HepG2 (cell line): ENCODE measurements at regions not wholly inside any gene's neighbourhood (a gene's known extent, or its start where the extent isn't known, plus 50 kb on each side); places are given as distances from the start of the nearest gene placed in this dataset.

ENCODE experiments used
- ATAC-seq: fragments of 200-7000 bp; cut with Tn5 transposase; 3 replicates; pipeline ENCODE4 v1.9.1; 2020; ENCODE audit warnings: mild to moderate bottlenecking, moderate library complexity
- BruUV-seq: library from RNA; stranded (reverse); fragments of 400-500 nt; replicated peaks from 2 replicates; lab custom pipeline; 2021; lab: Mats Ljungman, UMichigan
- CTCF ChIA-PET: fragments of 300-600 bp; formaldehyde crosslinking; extraction: SDS; loops from one replicate; lab custom pipeline; 2021; ENCODE audit warnings: low total read pairs, inconsistent platforms, low intra/inter-chr PET ratio; lab: Yijun Ruan, JAX
- POLR2A ChIA-PET: fragments of 350-600 bp; sonication (Branson Sonifier 250); formaldehyde crosslinking; loops from one replicate; lab custom pipeline; 2020; ENCODE audit warnings: antibody characterized with exemption, inconsistent platforms; lab: Yijun Ruan, JAX
- DNase-seq: peaks from one replicate; pipeline ENCODE4 v3.0.0-alpha.2; 2015; ENCODE audit warnings: low spot score
- FAIRE-seq: peaks from 3 replicates; lab custom pipeline; 2011; peaks lifted over from hg19 to GRCh38; lab: Jason Lieb, UNC
- H2AFZ ChIP-seq: one replicate; pipeline ENCODE4 v1.6.1; 2011; ENCODE audit warnings: low read length, inconsistent platforms
- H3K27ac ChIP-seq: fragments of 300-600 bp; 3 replicates; pipeline ENCODE4 v1.8.0; 2011; ENCODE audit warnings: mixed run types, mild to moderate bottlenecking, mixed read lengths, low read length, inconsistent platforms; ENCODE audit not compliant: insufficient read depth; ENCODE audit errors: extremely low read length
- H3K27me3 ChIP-seq, 2 experiments: fragments of 200-600 bp in 1 of 2; 2 replicates in 1 of 2; 3 replicates in 1 of 2; pipeline versions ENCODE4 v1.6.0 to v1.8.0; 2011; ENCODE audit warnings: low read length in 2 of 2, mild to moderate bottlenecking in 2 of 2, moderate library complexity in 2 of 2, inconsistent platforms in 1 of 2; ENCODE audit not compliant: insufficient read depth in 2 of 2, control insufficient read depth in 1 of 2
- H3K36me3 ChIP-seq, 2 experiments: fragments of 200-600 bp in 1 of 2; replicated peaks in 1 of 2; 2 replicates in 1 of 2; 3 replicates in 1 of 2; pipeline versions ENCODE4 v1.5.1 to v1.8.0; 2011; ENCODE audit warnings: low read length in 2 of 2, inconsistent platforms in 1 of 2; ENCODE audit not compliant: insufficient read depth in 2 of 2, control insufficient read depth in 1 of 2
- H3K4me1 ChIP-seq: 2 replicates; pipeline ENCODE4 v1.5.1; 2012; ENCODE audit warnings: low read length, inconsistent platforms; ENCODE audit not compliant: insufficient read depth
- H3K4me2 ChIP-seq: 2 replicates; pipeline ENCODE4 v1.6.0; 2011; ENCODE audit warnings: low read depth, low read length, inconsistent platforms
- H3K4me3 ChIP-seq, 3 experiments: fragments of 200-600 bp in 1 of 3; sonication (generic), shearing (Covaris generic) in 1 of 3; replicated peaks in 1 of 3; 2 replicates each; pipeline ENCODE4 v1.5.1; 2011 to 2016; ENCODE audit warnings: low read length in 3 of 3, inconsistent platforms in 2 of 3, low read depth in 2 of 3, mild to moderate bottlenecking in 2 of 3, control low read depth in 1 of 3, mixed read lengths in 1 of 3; ENCODE audit not compliant: insufficient read depth in 1 of 3
- H3K79me2 ChIP-seq: one replicate; pipeline ENCODE4 v1.6.1; 2011; ENCODE audit warnings: low read length, inconsistent platforms; ENCODE audit not compliant: insufficient read depth
- H3K9ac ChIP-seq: 2 replicates; pipeline ENCODE4 v1.6.0; 2011; ENCODE audit warnings: mild to moderate bottlenecking, low read depth, low read length, inconsistent platforms; ENCODE audit not compliant: insufficient read depth
- H3K9me3 ChIP-seq: 2 replicates; pipeline ENCODE4 v1.5.1; 2012; ENCODE audit warnings: mild to moderate bottlenecking, low read length
- H4K20me1 ChIP-seq: 2 replicates; pipeline ENCODE4 v1.6.0; 2011; ENCODE audit warnings: inconsistent platforms, mild to moderate bottlenecking, low read length, moderate library complexity; ENCODE audit not compliant: insufficient read depth
- EP300 ChIP-seq, 3 experiments: sonication (generic) in 1 of 3; formaldehyde crosslinking in 1 of 3; IDR thresholded peaks; 2 replicates each; pipeline versions ENCODE4 v1.5.1 to v1.6.1; 2011 to 2020; ENCODE audit warnings: low read depth in 2 of 3, low read length in 2 of 3, borderline replicate concordance in 1 of 3, improper control_type of control experiment in 1 of 3, mild to moderate bottlenecking in 1 of 3, missing genetic modification reagents in 1 of 3, moderate library complexity in 1 of 3
- MAFK ChIP-seq, 2 experiments: IDR thresholded peaks in 1 of 2; conservative IDR thresholded peaks in 1 of 2; 2 replicates each; pipeline ENCODE4 v1.6.1; 2011; ENCODE audit warnings: improper control_type of control experiment in 2 of 2, low read length in 2 of 2
- ZNF331 ChIP-seq: sonication (generic); formaldehyde crosslinking; IDR thresholded peaks from 2 replicates; pipeline ENCODE4 v1.4.0; 2020; ENCODE audit warnings: missing genetic modification reagents
- WGBS: methylation state at CpG from one replicate; pipeline ENCODE4 v1.1.6; 2017; ENCODE audit warnings: low lambda C conversion rate; 5-methylcytosine and 5-hydroxymethylcytosine counted together
- in situ Hi-C: cut with HindIII; loops from 2 replicates; pipeline ENCODE4 v1.10.0; 2017; ENCODE audit warnings: low pct_unique_long_range_greater_than_20kb; ENCODE audit not compliant: extremely low pct_ligation_motif_present
- intact Hi-C: fragments of 100-400 bp; cut with micrococcal nuclease; formaldehyde crosslinking; loops from one replicate; pipeline ENCODE4 v1.10.0; 2022; ENCODE audit not compliant: unreplicated experiment
- TF ChIP-seq, protein P1 (sequence below): IDR thresholded peaks from 2 replicates; pipeline ENCODE4 v1.6.1; 2016; ENCODE audit warnings: low read depth, control low read depth
- TF ChIP-seq, protein P2 (sequence below): sonication (generic); formaldehyde crosslinking; IDR thresholded peaks from 2 replicates; pipeline ENCODE4 v1.4.0; 2020; ENCODE audit warnings: mild to moderate bottlenecking, missing genetic modification reagents
- TF ChIP-seq, protein P3 (sequence below): sonication (generic); formaldehyde crosslinking; IDR thresholded peaks from 2 replicates; pipeline ENCODE4 v1.4.0; 2020; ENCODE audit warnings: missing genetic modification reagents
- TF ChIP-seq, protein P4 (sequence below): sonication (generic); formaldehyde crosslinking; conservative IDR thresholded peaks from 2 replicates; pipeline ENCODE4 v1.4.0; 2020; ENCODE audit warnings: mild to moderate bottlenecking, missing genetic modification reagents, moderate library complexity

DNA sequence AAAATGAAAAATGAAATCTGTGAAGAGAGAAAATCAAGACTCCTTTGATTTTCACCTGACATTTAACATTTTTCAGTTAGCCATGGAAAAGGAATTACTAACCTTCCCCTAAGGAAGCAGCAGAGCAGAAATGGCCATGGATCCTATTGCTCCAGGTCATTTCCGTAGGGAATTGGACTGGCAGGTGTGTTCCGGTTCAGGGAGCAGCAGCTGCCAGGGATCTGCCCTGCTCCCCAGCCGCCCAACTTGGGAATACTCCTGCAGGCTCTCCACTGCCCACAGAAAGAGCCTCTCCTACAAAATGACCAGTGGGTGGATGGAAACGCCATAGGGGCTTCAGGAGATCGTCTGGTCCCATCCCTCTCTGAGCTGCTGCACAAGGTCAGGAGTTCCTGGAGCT, 86.0 kb upstream of the MAPK4 start:
- in situ Hi-C loops = no loop called here
- Histone ChIP-seq H2AFZ (no peak overlapping the region), H3K4me2 (no peak overlapping the region), H3K79me2 (no peaks in the 10 kb centered on the region), H3K4me1 (peaks cover 28% of the 10 kb centered on the region), H3K27ac (no peak overlapping the region), H3K36me3 (no peaks in the 10 kb centered on the region), H3K4me3 (no peak overlapping the region), H3K9ac (no peak overlapping the region), H3K27me3 (no peaks in the 10 kb centered on the region; a peak in 1 of 5 replicates)
- CTCF ChIA-PET = no interaction called here
- BruUV-seq = no TSS peak
- ATAC-seq (no peak), FAIRE-seq (no peak)
- intact Hi-C loops = no loop called here
- TF ChIP-seq, protein P1, sequence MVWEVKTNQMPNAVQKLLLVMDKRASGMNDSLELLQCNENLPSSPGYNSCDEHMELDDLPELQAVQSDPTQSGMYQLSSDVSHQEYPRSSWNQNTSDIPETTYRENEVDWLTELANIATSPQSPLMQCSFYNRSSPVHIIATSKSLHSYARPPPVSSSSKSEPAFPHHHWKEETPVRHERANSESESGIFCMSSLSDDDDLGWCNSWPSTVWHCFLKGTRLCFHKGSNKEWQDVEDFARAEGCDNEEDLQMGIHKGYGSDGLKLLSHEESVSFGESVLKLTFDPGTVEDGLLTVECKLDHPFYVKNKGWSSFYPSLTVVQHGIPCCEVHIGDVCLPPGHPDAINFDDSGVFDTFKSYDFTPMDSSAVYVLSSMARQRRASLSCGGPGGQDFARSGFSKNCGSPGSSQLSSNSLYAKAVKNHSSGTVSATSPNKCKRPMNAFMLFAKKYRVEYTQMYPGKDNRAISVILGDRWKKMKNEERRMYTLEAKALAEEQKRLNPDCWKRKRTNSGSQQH = no peak
- TF ChIP-seq, protein P2, sequence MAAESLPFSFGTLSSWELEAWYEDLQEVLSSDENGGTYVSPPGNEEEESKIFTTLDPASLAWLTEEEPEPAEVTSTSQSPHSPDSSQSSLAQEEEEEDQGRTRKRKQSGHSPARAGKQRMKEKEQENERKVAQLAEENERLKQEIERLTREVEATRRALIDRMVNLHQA (CRISPR knock-in tag) = no peak
- TF ChIP-seq, all 625 proteins: peak for 0
- Histone ChIP-seq H3K9me3 (no peaks in the 10 kb centered on the region), H4K20me1 (no peaks in the 10 kb centered on the region)
- 58% methylated on average over 4 of the region's 5 CpGs for WGBS
- no peak for DNase-seq
- POLR2A ChIA-PET = no interaction called here

DNA sequence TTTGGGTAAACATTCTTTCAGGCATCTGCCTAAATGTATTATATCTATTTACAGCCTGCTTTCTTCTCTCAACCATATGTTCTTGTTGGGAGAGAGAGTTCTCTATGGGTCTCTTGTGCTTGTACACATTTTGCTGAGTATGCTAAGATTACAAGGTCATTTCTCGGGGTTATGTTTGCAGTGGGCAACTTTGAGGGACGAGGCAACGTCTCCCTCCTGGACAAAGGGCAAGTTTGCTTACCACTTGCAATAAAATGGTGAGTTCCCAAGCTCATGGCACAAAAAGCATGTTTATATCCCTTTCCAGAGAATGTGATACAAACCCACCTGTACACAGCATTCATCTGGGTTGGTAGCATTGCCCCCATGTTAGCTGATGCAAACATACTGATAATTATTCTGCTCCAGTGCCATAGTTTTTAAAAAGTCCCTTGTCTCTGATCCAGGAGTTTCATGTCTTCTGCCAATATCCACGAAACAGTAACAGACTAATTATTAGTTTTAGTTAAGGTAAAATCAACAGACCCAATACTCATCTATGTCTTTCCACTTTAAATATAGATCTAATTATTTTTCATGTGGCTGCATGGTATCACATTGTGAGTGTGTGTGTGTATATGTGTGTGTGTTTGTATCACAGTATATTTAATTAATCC, 84.2 kb upstream of the MAPK4 start:
- H3K9me3 ChIP-seq = no peaks in the 10 kb centered on the region
- WGBS = 0% methylated on average over 4 of the region's 4 CpGs
- H2AFZ ChIP-seq = no peak overlapping the region
- H4K20me1 ChIP-seq = no peaks in the 10 kb centered on the region
- DNase-seq (peak; percentile 43), ATAC-seq (peak; percentile 62), FAIRE-seq (peak; percentile 82)
- no peak overlapping the region for H3K27ac ChIP-seq
- no TSS peak for BruUV-seq
- H3K4me1 ChIP-seq = peaks cover 28% of the 10 kb centered on the region
- no peaks in the 10 kb centered on the region for H3K36me3 ChIP-seq
- in situ Hi-C loops (no loop called here), intact Hi-C loops (no loop called here)
- POLR2A ChIA-PET = no interaction called here
- H3K4me3 ChIP-seq = no peak overlapping the region; a peak in 1 of 6 replicates
- no peaks in the 10 kb centered on the region for H3K79me2 ChIP-seq
- no peaks in the 10 kb centered on the region; a peak in 1 of 5 replicates for H3K27me3 ChIP-seq
- peak overlapping the region; percentile 43 for H3K4me2 ChIP-seq
- no peak overlapping the region for H3K9ac ChIP-seq
- CTCF ChIA-PET = no interaction called here
- TF ChIP-seq, protein P3, sequence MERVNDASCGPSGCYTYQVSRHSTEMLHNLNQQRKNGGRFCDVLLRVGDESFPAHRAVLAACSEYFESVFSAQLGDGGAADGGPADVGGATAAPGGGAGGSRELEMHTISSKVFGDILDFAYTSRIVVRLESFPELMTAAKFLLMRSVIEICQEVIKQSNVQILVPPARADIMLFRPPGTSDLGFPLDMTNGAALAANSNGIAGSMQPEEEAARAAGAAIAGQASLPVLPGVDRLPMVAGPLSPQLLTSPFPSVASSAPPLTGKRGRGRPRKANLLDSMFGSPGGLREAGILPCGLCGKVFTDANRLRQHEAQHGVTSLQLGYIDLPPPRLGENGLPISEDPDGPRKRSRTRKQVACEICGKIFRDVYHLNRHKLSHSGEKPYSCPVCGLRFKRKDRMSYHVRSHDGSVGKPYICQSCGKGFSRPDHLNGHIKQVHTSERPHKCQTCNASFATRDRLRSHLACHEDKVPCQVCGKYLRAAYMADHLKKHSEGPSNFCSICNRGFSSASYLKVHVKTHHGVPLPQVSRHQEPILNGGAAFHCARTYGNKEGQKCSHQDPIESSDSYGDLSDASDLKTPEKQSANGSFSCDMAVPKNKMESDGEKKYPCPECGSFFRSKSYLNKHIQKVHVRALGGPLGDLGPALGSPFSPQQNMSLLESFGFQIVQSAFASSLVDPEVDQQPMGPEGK = peak; percentile 46; the same call in 1 of the 2 replicates
- 0 out of 2 replicates have a peak, but pooled peaks have one; percentile 29 for TF ChIP-seq ZNF331 (CRISPR knock-in tag)
- TF ChIP-seq EP300 (IDR thresholded peaks at IDR 0.05; ENCODE audit: low read depth in 2 of 2, low read length in 2 of 2) = peak in 1 of 2 experiments; percentile 45; a peak in 1 of 4 replicates
- no peak for TF ChIP-seq EP300 (CRISPR knock-in tag; IDR thresholded peaks at IDR 0.05; ENCODE audit: borderline replicate concordance)
- TF ChIP-seq MAFK (conservative IDR thresholded peaks at IDR 0.05 in 1 of 2, IDR thresholded peaks at IDR 0.05 in 1 of 2; ENCODE audit: low read length in 2 of 2) = peak; percentile 91 to 92
- TF ChIP-seq, protein P4, sequence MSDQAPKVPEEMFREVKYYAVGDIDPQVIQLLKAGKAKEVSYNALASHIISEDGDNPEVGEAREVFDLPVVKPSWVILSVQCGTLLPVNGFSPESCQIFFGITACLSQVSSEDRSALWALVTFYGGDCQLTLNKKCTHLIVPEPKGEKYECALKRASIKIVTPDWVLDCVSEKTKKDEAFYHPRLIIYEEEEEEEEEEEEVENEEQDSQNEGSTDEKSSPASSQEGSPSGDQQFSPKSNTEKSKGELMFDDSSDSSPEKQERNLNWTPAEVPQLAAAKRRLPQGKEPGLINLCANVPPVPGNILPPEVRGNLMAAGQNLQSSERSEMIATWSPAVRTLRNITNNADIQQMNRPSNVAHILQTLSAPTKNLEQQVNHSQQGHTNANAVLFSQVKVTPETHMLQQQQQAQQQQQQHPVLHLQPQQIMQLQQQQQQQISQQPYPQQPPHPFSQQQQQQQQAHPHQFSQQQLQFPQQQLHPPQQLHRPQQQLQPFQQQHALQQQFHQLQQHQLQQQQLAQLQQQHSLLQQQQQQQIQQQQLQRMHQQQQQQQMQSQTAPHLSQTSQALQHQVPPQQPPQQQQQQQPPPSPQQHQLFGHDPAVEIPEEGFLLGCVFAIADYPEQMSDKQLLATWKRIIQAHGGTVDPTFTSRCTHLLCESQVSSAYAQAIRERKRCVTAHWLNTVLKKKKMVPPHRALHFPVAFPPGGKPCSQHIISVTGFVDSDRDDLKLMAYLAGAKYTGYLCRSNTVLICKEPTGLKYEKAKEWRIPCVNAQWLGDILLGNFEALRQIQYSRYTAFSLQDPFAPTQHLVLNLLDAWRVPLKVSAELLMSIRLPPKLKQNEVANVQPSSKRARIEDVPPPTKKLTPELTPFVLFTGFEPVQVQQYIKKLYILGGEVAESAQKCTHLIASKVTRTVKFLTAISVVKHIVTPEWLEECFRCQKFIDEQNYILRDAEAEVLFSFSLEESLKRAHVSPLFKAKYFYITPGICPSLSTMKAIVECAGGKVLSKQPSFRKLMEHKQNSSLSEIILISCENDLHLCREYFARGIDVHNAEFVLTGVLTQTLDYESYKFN (CRISPR knock-in tag) = peak; percentile 56
